Left lung (tissue), 4 donors: ENCODE measurements at regions not wholly inside any gene's neighbourhood (a gene's known extent, or its start where the extent isn't known, plus 50 kb on each side); places are given as distances from the start of the nearest gene placed in this dataset.

ENCODE experiments used
- ATAC-seq: fragments of 200-7000 bp; cut with Tn5 transposase; one replicate; pipeline ENCODE4 v1.9.1; 2020; ENCODE audit warnings: moderate library complexity
- DNase-seq, 4 donors: peaks; one replicate each; pipeline ENCODE4 v3.0.0-alpha.2; 2013 to 2020
- H3K27ac ChIP-seq, 2 donors: fragments of 200-600 bp; sonication (generic) in 1 of 2; one replicate each; pipeline versions ENCODE4 v1.5.0 to v1.8.0; 2020 to 2021
- H3K27me3 ChIP-seq, 2 donors: fragments of 200-600 bp; sonication (generic) in 1 of 2; one replicate each; pipeline versions ENCODE4 v1.5.0 to v1.8.0; 2020 to 2021
- H3K36me3 ChIP-seq, 2 donors: fragments of 200-600 bp; sonication (generic) in 1 of 2; one replicate each; pipeline versions ENCODE4 v1.5.0 to v1.8.0; 2020 to 2021
- H3K4me1 ChIP-seq, 2 donors: fragments of 200-600 bp; one replicate each; pipeline ENCODE4 v1.8.0; 2021
- H3K4me3 ChIP-seq, 2 donors: fragments of 200-600 bp; sonication (generic) in 1 of 2; one replicate each; pipeline versions ENCODE4 v1.5.0 to v1.8.0; 2020 to 2021; ENCODE audit warnings: mild to moderate bottlenecking in 1 of 2
- H3K9me3 ChIP-seq, 2 donors: fragments of 200-600 bp; sonication (generic) in 1 of 2; one replicate each; pipeline versions ENCODE4 v1.5.0 to v1.8.0; 2020 to 2021
- intact Hi-C, 2 donors: fragments of 100-400 bp; cut with DNase I; formaldehyde crosslinking; loops; one replicate each; pipeline versions ENCODE4 v1.11.2 to v1.14.2; 2022
- TF ChIP-seq, protein P1 (sequence below), 2 donors: fragments of 200-600 bp; sonication (generic) in 1 of 2; IDR thresholded peaks; one replicate each; pipeline versions ENCODE4 v1.5.0 to v1.8.0; 2021; ENCODE audit warnings: antibody characterized with exemption in 2 of 2
- donor health status: DM: no; HTN: yes; CAD: no.
- donor health status: DM: no; HTN: no; CAD: no.

DNA sequence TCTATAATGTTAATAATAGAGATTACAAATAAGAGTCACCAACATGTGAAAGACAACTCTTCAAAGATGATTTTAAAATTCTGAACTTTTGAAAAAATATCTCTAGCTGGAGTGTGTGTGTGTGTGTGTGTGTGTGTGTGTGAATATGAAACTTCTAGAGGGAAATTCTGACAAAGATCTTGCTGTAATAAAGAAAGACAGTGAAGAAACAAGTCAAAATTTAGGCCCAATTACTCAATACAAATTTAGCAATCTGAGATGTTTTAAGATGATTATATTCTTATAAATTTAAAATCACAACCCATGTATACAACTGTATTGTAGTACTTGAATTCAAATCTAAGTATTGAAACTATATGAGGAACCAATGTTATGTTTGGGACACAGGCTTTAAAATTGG lies 57.2 kb upstream of the UGP2 start:
- DNase-seq = no peak
- no peaks in the 10 kb centered on the region for H3K36me3 ChIP-seq
- intact Hi-C loops = no loop called here
- ATAC-seq = no peak
- H3K27ac ChIP-seq = no peak overlapping the region
- no peak overlapping the region for H3K4me3 ChIP-seq
- H3K4me1 ChIP-seq = no peaks in the 10 kb centered on the region
- H3K27me3 ChIP-seq = no peaks in the 10 kb centered on the region
- TF ChIP-seq, protein P1, sequence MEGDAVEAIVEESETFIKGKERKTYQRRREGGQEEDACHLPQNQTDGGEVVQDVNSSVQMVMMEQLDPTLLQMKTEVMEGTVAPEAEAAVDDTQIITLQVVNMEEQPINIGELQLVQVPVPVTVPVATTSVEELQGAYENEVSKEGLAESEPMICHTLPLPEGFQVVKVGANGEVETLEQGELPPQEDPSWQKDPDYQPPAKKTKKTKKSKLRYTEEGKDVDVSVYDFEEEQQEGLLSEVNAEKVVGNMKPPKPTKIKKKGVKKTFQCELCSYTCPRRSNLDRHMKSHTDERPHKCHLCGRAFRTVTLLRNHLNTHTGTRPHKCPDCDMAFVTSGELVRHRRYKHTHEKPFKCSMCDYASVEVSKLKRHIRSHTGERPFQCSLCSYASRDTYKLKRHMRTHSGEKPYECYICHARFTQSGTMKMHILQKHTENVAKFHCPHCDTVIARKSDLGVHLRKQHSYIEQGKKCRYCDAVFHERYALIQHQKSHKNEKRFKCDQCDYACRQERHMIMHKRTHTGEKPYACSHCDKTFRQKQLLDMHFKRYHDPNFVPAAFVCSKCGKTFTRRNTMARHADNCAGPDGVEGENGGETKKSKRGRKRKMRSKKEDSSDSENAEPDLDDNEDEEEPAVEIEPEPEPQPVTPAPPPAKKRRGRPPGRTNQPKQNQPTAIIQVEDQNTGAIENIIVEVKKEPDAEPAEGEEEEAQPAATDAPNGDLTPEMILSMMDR (IDR thresholded peaks at IDR 0.05) = no peak
- H3K9me3 ChIP-seq = no peaks in the 10 kb centered on the region

DNA sequence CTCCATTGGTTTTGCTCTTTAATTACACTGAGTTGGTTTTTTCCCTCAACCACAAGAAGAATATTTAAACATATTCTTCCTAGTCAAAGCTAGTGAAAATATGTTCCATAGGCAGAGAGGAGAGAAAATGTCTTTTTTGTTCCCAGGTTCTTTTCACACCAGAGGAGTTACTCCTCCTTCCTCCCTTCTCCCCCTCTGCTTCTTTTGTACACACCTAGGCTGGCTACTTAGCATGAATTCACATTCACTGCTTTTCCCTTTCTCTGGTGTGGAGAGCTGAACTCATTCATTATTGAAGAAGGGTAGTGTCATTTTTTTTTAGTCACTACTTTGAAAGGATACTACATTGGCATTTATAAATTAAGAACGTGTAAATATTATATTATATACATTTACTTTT lies 56.6 kb upstream of the UGP2 start:
- Histone ChIP-seq H3K36me3 (no peaks in the 10 kb centered on the region), H3K9me3 (no peaks in the 10 kb centered on the region), H3K4me1 (peaks cover 0 to 1% of the 10 kb centered on the region in 2 donors), H3K4me3 (no peak overlapping the region), H3K27ac (no peak overlapping the region), H3K27me3 (no peaks in the 10 kb centered on the region)
- intact Hi-C loops = no loop called here
- DNase-seq (no peak), ATAC-seq (no peak)
- TF ChIP-seq, protein P1 (IDR thresholded peaks at IDR 0.05) = no peak

DNA sequence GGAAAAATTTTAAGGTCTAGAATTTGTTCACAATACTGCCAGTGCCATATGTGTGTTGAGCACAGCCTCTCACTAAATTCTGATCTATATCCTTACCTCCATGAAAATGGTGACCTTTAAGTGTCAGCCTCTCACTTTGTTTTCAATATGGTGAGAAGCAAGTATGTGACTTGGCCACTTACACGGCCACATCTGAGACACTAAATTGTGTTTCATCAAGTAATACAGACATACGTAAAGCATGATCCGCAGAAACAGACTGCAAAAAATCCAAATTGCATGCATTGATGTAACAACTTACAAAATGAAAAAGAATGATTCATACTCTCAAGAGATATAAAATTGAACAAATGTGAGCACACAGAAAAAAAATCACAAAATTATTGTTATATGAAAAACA lies 55.2 kb upstream of the UGP2 start:
- no peak overlapping the region for H3K27ac ChIP-seq
- intact Hi-C loops = no loop called here
- TF ChIP-seq, protein P1 (IDR thresholded peaks at IDR 0.05) = no peak
- no peaks in the 10 kb centered on the region for H3K36me3 ChIP-seq
- no peaks in the 10 kb centered on the region for H3K9me3 ChIP-seq
- peaks cover 0 to 13% of the 10 kb centered on the region in 2 donors for H3K4me1 ChIP-seq
- no peaks in the 10 kb centered on the region for H3K27me3 ChIP-seq
- no peak for DNase-seq
- ATAC-seq = no peak
- no peak overlapping the region for H3K4me3 ChIP-seq

DNA sequence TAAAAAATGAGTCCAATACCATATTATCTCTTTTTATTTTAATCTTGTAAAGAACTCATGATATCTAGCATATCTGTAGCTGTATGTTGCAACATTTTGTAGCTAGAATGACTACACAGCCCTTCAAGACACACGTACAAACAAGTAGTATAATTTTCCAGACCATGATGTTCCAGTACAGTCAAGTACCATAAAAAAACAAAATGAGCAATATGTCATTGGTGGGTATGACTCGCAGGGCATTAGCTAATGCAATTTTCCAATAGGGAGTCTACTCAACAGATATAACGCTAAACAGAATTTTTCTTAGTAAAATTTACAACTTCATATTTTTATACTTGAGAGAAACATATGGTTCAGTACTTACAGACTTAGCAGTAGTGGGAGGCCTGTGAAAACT lies 53.6 kb upstream of the UGP2 start:
- H3K36me3 ChIP-seq = no peaks in the 10 kb centered on the region
- no peak overlapping the region for H3K4me3 ChIP-seq
- H3K27ac ChIP-seq = no peak overlapping the region
- TF ChIP-seq, protein P1 (IDR thresholded peaks at IDR 0.05) = no peak
- DNase-seq (no peak), ATAC-seq (peak; percentile 29)
- no peaks in the 10 kb centered on the region for H3K27me3 ChIP-seq
- H3K9me3 ChIP-seq = no peaks in the 10 kb centered on the region
- H3K4me1 ChIP-seq = peaks cover 0 to 14% of the 10 kb centered on the region in 2 donors
- intact Hi-C loops = no loop called here

DNA sequence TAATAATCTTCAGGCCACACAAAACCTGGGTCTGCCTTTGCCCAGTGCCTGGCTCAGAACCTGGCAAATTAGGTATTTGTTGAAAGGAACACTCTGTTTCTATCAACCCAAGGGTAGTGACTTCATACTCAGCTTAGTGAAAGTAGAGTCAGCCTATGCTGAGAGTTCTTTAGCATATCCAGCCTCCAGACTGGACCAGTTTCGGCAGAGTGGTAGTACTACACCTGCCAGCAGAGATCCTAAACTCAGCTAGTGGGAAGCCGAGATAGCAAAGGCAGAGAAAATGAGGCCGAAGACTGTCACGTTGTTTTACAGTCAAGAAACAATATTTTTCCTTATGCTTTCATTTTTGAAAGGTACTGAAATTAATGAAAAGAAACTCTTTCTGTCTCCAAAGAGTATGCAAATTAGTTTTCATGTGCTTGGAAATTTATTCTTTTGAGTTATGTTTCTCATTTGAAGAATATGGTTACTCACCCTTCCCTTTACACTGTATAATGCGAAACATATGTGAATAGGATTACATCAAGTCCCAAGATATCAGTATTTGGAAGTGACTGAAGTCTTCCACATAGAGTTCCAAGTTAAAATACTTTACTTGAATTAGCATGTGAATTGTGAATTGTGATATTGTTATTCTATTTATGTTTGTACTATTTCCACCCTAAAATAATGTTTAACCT lies 52.2 kb upstream of the UGP2 start:
- Histone ChIP-seq H3K4me3 (no peak overlapping the region), H3K4me1 (peaks cover 0 to 14% of the 10 kb centered on the region in 2 donors), H3K27ac (no peak overlapping the region), H3K27me3 (no peaks in the 10 kb centered on the region), H3K36me3 (no peaks in the 10 kb centered on the region), H3K9me3 (no peaks in the 10 kb centered on the region)
- TF ChIP-seq, protein P1 (IDR thresholded peaks at IDR 0.05) = no peak
- intact Hi-C loops = no loop called here
- no peak for DNase-seq
- ATAC-seq = no peak
